Fibroblast of skin of abdomen (primary cell): ENCODE measurements at regions not wholly inside any gene's neighbourhood (a gene's known extent, or its start where the extent isn't known, plus 50 kb on each side); places are given as distances from the start of the nearest gene placed in this dataset.
A peak's percentile ranks its signal among the peaks of the same experiment; 100 is the strongest.

Source experiments
- DNase-seq: peaks from one replicate; pipeline ENCODE4 v3.0.0-alpha.2; 2013

GRCh38 chr6:91500689-91501303, 913.9 kb upstream of the MAP3K7 start:
- no peak for DNase-seq

DNA sequence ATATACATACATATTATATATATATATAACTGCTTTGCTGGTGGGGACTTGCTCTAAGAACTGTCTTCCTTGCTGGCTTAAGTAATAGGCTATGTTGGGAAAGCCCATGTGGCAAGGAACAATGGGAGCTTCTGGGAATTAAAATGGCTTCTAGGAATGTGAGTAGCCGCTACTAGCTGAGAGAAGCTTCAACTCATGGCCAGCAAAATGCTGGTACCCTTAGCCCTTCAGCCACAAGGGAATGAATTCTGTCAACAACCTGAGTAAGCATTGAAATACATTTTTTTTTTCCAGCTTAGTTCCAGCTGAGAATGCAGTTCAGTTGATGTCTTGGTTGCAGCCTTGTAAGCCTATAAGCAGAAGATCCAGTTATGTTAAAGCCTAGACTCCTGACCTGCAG, 911.7 kb upstream of the MAP3K7 start:
- DNase-seq = no peak

- DNase-seq = no peak
Measured at GRCh38 chr6:91497770-91498169, 910.9 kb upstream of the MAP3K7 start.

DNA sequence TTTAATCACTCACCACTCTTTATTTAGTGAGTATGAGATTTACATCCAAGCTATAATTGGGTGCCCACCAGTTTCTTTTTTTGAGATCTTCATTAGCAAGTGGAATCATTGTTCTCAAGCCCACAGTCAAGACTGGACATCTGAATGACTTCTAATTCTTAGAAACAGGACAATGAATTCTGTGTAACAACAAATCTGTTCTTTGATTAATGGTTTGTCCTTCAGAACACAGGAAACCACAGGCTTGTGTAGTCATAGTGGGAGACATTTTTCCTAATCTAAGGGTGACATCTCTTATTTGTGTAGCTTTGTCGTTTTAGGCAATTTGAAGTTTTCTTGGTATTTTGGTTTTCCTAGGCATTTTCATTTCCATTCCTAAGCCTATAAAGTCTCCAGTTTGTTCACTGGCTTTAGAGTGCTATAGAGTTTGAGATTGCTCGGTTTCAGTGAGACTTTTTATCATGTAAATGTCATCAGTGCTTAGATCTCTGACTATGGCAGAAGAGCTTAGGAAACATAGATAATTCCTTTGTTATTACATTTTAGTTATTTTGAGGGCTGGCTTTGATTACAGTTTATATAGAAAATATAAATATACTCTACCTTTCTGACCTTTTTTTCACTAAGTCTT, 903.9 kb upstream of the MAP3K7 start:
- DNase-seq = no peak

GRCh38 chr6:91487696-91488392, 901.0 kb upstream of the MAP3K7 start:
- no peak for DNase-seq

DNA sequence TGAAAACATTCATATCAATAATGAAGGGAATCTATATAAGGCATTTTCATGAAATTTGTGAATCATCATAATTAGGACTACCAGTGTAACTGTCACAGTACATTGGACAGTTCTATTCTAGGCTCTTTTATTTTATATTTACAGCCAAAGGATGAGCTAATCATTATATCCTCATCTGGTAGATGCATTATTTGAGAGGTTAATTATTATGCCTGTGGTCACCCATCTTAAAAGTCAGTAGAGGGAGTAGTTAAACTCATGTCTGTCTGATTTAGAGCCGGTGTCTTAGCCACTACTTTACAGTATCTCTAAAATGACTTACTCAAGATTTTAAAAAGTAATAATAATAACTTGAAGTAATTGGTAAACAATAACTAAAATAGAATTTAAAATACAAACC, 899.3 kb upstream of the MAP3K7 start:
- DNase-seq = no peak

GRCh38 chr6:91485047-91485446, 898.2 kb upstream of the MAP3K7 start:
- DNase-seq = no peak

GRCh38 chr6:91483415-91484105, 896.7 kb upstream of the MAP3K7 start:
- no peak for DNase-seq

- DNase-seq = no peak
Measured at GRCh38 chr6:91482498-91482897, 895.6 kb upstream of the MAP3K7 start.

GRCh38 chr6:91480402-91480801, 893.5 kb upstream of the MAP3K7 start:
- no peak for DNase-seq

- no peak for DNase-seq
Measured at GRCh38 chr6:91477688-91478087, 890.8 kb upstream of the MAP3K7 start.

- DNase-seq = peak; percentile 37
Measured at GRCh38 chr6:91476000-91476399, 889.1 kb upstream of the MAP3K7 start.

DNA sequence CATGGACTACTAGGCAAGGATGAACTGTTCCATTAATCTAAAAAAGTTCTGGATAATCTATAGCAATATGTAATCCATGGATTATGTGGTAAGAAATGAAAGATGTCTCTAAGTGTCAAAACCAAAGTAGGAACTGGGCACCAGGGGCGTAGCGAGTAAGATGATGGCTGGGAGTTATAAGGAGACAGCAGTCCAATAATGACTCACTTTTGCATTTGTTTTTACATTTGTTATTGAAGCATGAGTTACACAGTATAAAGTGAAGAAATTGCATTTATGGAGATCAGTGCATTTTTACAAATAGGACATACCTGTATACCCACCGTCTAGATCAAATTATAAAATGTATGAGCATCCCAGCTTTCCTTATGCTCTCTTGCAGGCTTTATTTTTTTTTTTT, 878.5 kb upstream of the MAP3K7 start:
- DNase-seq = no peak

DNA sequence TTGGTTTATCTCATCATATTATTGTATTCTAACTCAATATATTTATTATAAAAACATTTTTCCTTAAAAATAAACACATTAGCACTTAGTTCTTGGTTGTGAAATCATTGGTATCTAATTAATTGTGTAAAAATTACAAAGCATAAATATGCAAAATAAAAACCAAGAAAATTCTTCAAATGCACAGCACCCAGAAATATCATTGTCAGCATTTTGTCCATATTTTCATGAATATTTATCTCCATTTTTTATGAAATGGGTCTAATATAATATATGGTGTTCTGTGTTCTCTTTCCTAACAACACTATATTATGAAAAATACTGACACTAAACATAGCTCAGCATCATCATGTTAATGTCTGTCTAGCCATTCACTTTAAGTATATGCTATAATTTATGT, 877.8 kb upstream of the MAP3K7 start:
- DNase-seq = no peak

GRCh38 chr6:91464201-91464600, 877.3 kb upstream of the MAP3K7 start:
- no peak for DNase-seq

DNA sequence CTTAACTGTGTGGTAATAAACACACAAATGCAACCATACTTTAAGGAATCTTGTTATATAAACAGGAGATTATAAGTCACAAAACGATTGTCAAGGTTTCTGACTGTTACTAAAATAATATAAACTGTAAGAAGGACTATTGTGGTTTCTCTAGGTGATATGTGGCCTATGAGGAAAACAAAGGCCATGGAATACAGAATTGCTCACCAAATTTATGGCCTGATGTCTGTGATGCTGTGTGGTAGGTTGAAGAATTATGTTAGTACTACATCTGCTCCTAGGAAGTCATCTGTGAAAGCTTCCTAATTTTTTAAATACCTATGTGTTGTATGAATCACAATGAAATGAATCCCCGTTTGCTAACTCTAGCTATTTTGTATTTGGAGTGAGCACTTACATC, 875.4 kb upstream of the MAP3K7 start:
- DNase-seq = peak; percentile 60

- no peak for DNase-seq
Measured at GRCh38 chr6:91453224-91453878, 866.5 kb upstream of the MAP3K7 start.

DNA sequence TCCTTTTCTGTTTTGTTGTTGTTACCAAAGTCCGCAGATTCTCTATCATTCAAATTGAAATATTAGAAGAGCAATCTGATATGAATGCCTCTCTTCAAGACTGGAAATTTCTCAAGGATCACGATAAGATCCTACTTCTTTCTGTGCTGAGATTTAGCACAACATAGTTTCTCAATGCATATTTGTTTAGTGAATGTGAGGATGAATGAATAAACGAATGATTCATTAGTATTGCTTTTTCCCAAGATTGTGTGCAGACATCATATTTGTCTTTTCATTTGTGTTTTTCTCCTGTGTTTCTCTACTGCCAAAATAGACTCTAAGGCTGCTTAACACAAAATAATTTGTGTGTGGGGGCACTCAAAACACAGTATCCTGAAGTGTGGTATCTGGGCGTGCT, 862.7 kb upstream of the MAP3K7 start:
- DNase-seq = no peak

GRCh38 chr6:91447530-91448254, 860.8 kb upstream of the MAP3K7 start:
- no peak for DNase-seq

- no peak for DNase-seq
Measured at GRCh38 chr6:91447081-91447480, 860.2 kb upstream of the MAP3K7 start.

- no peak for DNase-seq
Measured at GRCh38 chr6:91443405-91443804, 856.5 kb upstream of the MAP3K7 start.

DNA sequence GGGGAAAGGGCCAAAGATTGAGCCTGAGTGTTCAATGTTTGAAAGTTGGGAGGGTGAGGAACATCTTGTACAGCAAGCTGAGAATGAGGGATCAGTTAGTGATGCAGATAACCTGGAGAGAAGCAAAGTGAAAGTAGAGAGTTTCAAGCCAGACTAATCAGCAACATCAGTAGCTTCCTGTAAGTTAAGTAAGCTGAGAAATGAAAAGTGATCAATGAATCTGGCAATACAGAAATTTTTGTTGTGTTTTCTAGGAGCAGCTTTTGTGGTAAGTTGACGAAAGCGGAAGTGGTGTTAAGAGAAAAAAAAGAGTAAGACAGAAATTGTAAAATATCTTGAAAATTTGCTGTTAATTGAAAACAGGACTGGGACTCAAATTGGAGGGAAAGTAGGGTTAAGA, 855.5 kb upstream of the MAP3K7 start:
- no peak for DNase-seq
